ENCODE measurements at regions not wholly inside any gene's neighbourhood (a gene's known extent, or its start where the extent isn't known, plus 50 kb on each side); places are given as distances from the start of the nearest gene placed in this dataset.

- no peaks in the 10 kb centered on the region for H3K27me3 ChIP-seq (replicated peaks; ENCODE audit: insufficient read depth)
- no peak for DNase-seq (ENCODE audit: low spot score)
These were observed 73.8 kb upstream of the SPINK5 start for GRCh38 chr5:147989994-147990393.

DNA sequence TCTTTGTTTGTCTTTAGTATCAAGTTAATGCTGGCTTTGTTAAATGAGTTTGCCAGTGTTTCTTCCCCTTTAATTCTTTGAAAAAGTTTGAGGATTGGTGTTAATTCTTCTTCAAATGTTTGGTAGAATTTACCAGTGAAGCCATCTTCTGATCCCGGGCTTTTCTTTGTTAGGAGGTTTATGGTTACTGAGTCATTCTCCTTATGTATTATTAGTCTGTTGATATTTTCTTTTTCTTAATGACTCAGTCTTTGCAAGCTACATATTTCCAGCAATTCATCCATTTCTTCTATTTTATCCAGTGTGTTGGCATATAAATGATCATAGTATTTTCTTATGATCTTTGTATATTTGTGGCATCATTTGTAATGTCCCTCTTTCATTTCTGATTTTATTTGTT lies 74.5 kb upstream of the SPINK5 start:
- H3K27ac ChIP-seq = no peak overlapping the region
- no peaks in the 10 kb centered on the region for H3K9me3 ChIP-seq
- no peaks in the 10 kb centered on the region for H3K36me3 ChIP-seq
- intact Hi-C loops (cut with DNase I) = no loop called here
- no peaks in the 10 kb centered on the region for H3K4me1 ChIP-seq (replicated peaks)
- TF ChIP-seq POLR2AphosphoS5 (IDR thresholded peaks at IDR 0.05) = no peak
- TF ChIP-seq, protein P1, sequence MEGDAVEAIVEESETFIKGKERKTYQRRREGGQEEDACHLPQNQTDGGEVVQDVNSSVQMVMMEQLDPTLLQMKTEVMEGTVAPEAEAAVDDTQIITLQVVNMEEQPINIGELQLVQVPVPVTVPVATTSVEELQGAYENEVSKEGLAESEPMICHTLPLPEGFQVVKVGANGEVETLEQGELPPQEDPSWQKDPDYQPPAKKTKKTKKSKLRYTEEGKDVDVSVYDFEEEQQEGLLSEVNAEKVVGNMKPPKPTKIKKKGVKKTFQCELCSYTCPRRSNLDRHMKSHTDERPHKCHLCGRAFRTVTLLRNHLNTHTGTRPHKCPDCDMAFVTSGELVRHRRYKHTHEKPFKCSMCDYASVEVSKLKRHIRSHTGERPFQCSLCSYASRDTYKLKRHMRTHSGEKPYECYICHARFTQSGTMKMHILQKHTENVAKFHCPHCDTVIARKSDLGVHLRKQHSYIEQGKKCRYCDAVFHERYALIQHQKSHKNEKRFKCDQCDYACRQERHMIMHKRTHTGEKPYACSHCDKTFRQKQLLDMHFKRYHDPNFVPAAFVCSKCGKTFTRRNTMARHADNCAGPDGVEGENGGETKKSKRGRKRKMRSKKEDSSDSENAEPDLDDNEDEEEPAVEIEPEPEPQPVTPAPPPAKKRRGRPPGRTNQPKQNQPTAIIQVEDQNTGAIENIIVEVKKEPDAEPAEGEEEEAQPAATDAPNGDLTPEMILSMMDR (IDR thresholded peaks at IDR 0.05) = no peak
- no peak for TF ChIP-seq POLR2A (IDR thresholded peaks at IDR 0.05)
- no peak overlapping the region for H3K4me3 ChIP-seq
- WGBS = 25% methylated on average over 1 of the region's 1 CpG
- no peaks in the 10 kb centered on the region for H3K27me3 ChIP-seq (replicated peaks; ENCODE audit: insufficient read depth)
- DNase-seq (ENCODE audit: low spot score) = no peak

More at GRCh38 chr5:147989994-147990393, 73.8 kb upstream of the SPINK5 start:
- TF ChIP-seq POLR2AphosphoS5 (IDR thresholded peaks at IDR 0.05) = no peak
- TF ChIP-seq, protein P1 (IDR thresholded peaks at IDR 0.05) = no peak
- H3K9me3 ChIP-seq = no peaks in the 10 kb centered on the region
- H3K4me1 ChIP-seq (replicated peaks) = no peaks in the 10 kb centered on the region
- H3K36me3 ChIP-seq = no peaks in the 10 kb centered on the region
- intact Hi-C loops (cut with DNase I) = no loop called here
- H3K4me3 ChIP-seq = no peak overlapping the region
- no peak overlapping the region for H3K27ac ChIP-seq

- no peaks in the 10 kb centered on the region for H3K36me3 ChIP-seq
- no peaks in the 10 kb centered on the region for H3K4me1 ChIP-seq (replicated peaks)
- 71% methylated on average over 2 of the region's 2 CpGs for WGBS
- no peak for DNase-seq (ENCODE audit: low spot score)
- no peak overlapping the region for H3K27ac ChIP-seq
- TF ChIP-seq POLR2AphosphoS5 (IDR thresholded peaks at IDR 0.05) (no peak), POLR2A (IDR thresholded peaks at IDR 0.05) (no peak)
- TF ChIP-seq, protein P1 (IDR thresholded peaks at IDR 0.05) = no peak
- no peaks in the 10 kb centered on the region for H3K9me3 ChIP-seq
- H3K4me3 ChIP-seq = no peak overlapping the region
- no peaks in the 10 kb centered on the region for H3K27me3 ChIP-seq (replicated peaks; ENCODE audit: insufficient read depth)
- intact Hi-C loops (cut with DNase I) = no loop called here
These were observed 77.5 kb upstream of the SPINK5 start for GRCh38 chr5:147986134-147986757.

- DNase-seq (ENCODE audit: low spot score) = no peak
- WGBS = 86% methylated on average over 5 of the region's 5 CpGs
These were observed 78.2 kb upstream of the SPINK5 start for GRCh38 chr5:147985608-147986007.

DNA sequence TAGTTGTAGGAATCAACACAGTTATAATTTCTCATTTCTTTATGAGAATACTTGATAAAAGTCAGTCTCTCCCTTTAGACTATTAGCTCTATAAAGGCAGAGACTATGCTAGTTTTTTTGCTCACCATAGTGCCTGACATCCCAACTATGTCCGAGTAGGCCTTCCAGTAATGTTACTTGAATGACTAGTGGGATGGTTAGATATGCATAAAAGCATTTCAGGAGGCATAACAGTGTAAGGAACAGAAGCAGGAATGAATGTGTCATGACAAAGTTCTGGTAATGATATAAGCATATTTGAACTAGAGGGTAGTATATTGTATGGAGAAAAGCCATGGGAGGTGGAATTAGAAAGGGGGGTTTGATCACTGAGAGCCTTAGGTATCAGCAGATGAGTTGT lies 77.4 kb upstream of the C5orf46 start:
- H3K36me3 ChIP-seq = no peaks in the 10 kb centered on the region
- no peak overlapping the region for H3K27ac ChIP-seq
- no peaks in the 10 kb centered on the region for H3K4me1 ChIP-seq (replicated peaks)
- no peak overlapping the region for H3K4me3 ChIP-seq
- intact Hi-C loops (cut with DNase I) = no loop called here
- no peak for TF ChIP-seq POLR2AphosphoS5 (IDR thresholded peaks at IDR 0.05)
- TF ChIP-seq, protein P1 (IDR thresholded peaks at IDR 0.05) = no peak
- no peak for TF ChIP-seq POLR2A (IDR thresholded peaks at IDR 0.05)
- 89% methylated on average over 1 of the region's 1 CpG for WGBS
- DNase-seq (ENCODE audit: low spot score) = no peak
- no peaks in the 10 kb centered on the region for H3K27me3 ChIP-seq (replicated peaks; ENCODE audit: insufficient read depth)
- no peaks in the 10 kb centered on the region for H3K9me3 ChIP-seq

More at GRCh38 chr5:147985608-147986007, 78.2 kb upstream of the SPINK5 start:
- no peaks in the 10 kb centered on the region for H3K27me3 ChIP-seq (replicated peaks; ENCODE audit: insufficient read depth)
- TF ChIP-seq, protein P1 (IDR thresholded peaks at IDR 0.05) = no peak
- no peak for TF ChIP-seq POLR2AphosphoS5 (IDR thresholded peaks at IDR 0.05)
- TF ChIP-seq POLR2A (IDR thresholded peaks at IDR 0.05) = no peak
- H3K4me3 ChIP-seq = no peak overlapping the region
- H3K9me3 ChIP-seq = no peaks in the 10 kb centered on the region
- no peaks in the 10 kb centered on the region for H3K4me1 ChIP-seq (replicated peaks)
- no peaks in the 10 kb centered on the region for H3K36me3 ChIP-seq
- H3K27ac ChIP-seq = no peak overlapping the region
- intact Hi-C loops (cut with DNase I) = no loop called here
